ENCODE measurements at regions not wholly inside any gene's neighbourhood (a gene's known extent, or its start where the extent isn't known, plus 50 kb on each side); places are given as distances from the start of the nearest gene placed in this dataset.

- TF ChIP-seq POLR2A (IDR thresholded peaks at IDR 0.05; ENCODE audit: low read depth, low read length): no peak
- no peak for TF ChIP-seq POLR2AphosphoS5 (IDR thresholded peaks at IDR 0.05; ENCODE audit: low read depth, low read length)
- TF ChIP-seq SPI1 (IDR thresholded peaks at IDR 0.05; ENCODE audit: low read depth, low read length): no peak
- TF ChIP-seq TAF1 (IDR thresholded peaks at IDR 0.05; ENCODE audit: low read depth, low read length): no peak
- TF ChIP-seq POU2F2 (IDR thresholded peaks at IDR 0.05; ENCODE audit: low read depth, low read length): no peak
- TF ChIP-seq PAX5 (IDR thresholded peaks at IDR 0.05; ENCODE audit: insufficient read depth, low read length, severe bottlenecking): no peak
Measured at GRCh38 chr2:180819106-180819505, 161.3 kb upstream of the UBE2E3 start.
